Nucleus accumbens (tissue), 56 donors: ENCODE measurements at regions not wholly inside any gene's neighbourhood (a gene's known extent, or its start where the extent isn't known, plus 50 kb on each side); places are given as distances from the start of the nearest gene placed in this dataset.
"Not testable (repeated sequence)": the region's sequence is repeated elsewhere in the genome, so short reads cannot be mapped to it uniquely, and the experiment has no call there.

Experiments
- DNase-seq, 56 donors: peaks; one replicate each; lab custom pipeline; 2025; lab: John Stamatoyannopoulos, UW

- DNase-seq: no peak
Observed at GRCh38 chr3:148512648-148513047, 185.1 kb upstream of the AGTR1 start.

- no peak for DNase-seq
Observed at GRCh38 chr3:148513096-148513543, 184.6 kb upstream of the AGTR1 start.

GRCh38 chr3:148518520-148518919, 179.2 kb upstream of the AGTR1 start:
- DNase-seq: no peak

GRCh38 chr3:148525621-148526020, 172.1 kb upstream of the AGTR1 start:
- not testable (repeated sequence) for DNase-seq

GRCh38 chr3:148528024-148528423, 169.7 kb upstream of the AGTR1 start:
- no peak for DNase-seq

GRCh38 chr3:148531836-148532235, 165.9 kb upstream of the AGTR1 start:
- no peak for DNase-seq

GRCh38 chr3:148532326-148532725, 165.4 kb upstream of the AGTR1 start:
- DNase-seq: no peak

GRCh38 chr3:148532774-148533173, 164.9 kb upstream of the AGTR1 start:
- no peak for DNase-seq

- DNase-seq: no peak
Observed at GRCh38 chr3:148534089-148534988, 163.4 kb upstream of the AGTR1 start.

- no peak for DNase-seq
Observed at GRCh38 chr3:148535001-148535400, 162.7 kb upstream of the AGTR1 start.

GRCh38 chr3:148540266-148540665, 157.4 kb upstream of the AGTR1 start:
- DNase-seq: no peak

- DNase-seq: no peak
Observed at GRCh38 chr3:148540851-148541250, 156.9 kb upstream of the AGTR1 start.

GRCh38 chr3:148546959-148547358, 150.7 kb upstream of the AGTR1 start:
- no peak for DNase-seq

GRCh38 chr3:148551767-148552260, 145.9 kb upstream of the AGTR1 start:
- no peak for DNase-seq

GRCh38 chr3:148554367-148554766, 143.3 kb upstream of the AGTR1 start:
- no peak for DNase-seq

GRCh38 chr3:148556664-148557063, 141.0 kb upstream of the AGTR1 start:
- DNase-seq: no peak

GRCh38 chr3:148577579-148577978, 120.1 kb upstream of the AGTR1 start:
- not testable (repeated sequence) for DNase-seq

- DNase-seq: no peak
Observed at GRCh38 chr3:148582126-148582525, 115.6 kb upstream of the AGTR1 start.

- no peak for DNase-seq
Observed at GRCh38 chr3:148583793-148584192, 113.9 kb upstream of the AGTR1 start.

GRCh38 chr3:148584438-148584837, 113.3 kb upstream of the AGTR1 start:
- DNase-seq: no peak

GRCh38 chr3:148585671-148586379, 111.9 kb upstream of the AGTR1 start:
- DNase-seq: no peak

GRCh38 chr3:148588291-148588690, 109.4 kb upstream of the AGTR1 start:
- no peak for DNase-seq
